GM13976 (cell line): ENCODE measurements at regions not wholly inside any gene's neighbourhood (a gene's known extent, or its start where the extent isn't known, plus 50 kb on each side); places are given as distances from the start of the nearest gene placed in this dataset.
A peak's percentile ranks its signal among the peaks of the same experiment; 100 is the strongest.

Experiments used
- DNase-seq: peaks from one replicate; pipeline ENCODE4 v3.0.0; 2012; ENCODE audit warnings: low spot score
- in situ Hi-C: fragments of 300-500 bp; cut with MboI; formaldehyde crosslinking; loops from one replicate; pipeline ENCODE4 v1.12.0; 2022; ENCODE audit warnings: low sequenced_read_pairs, mixed read lengths, inconsistent platforms; ENCODE audit not compliant: unreplicated experiment
- TF ChIP-seq, protein P1 (sequence below): IDR thresholded peaks from 2 replicates; pipeline ENCODE4 v1.5.1; 2012; ENCODE audit warnings: borderline replicate concordance, mild to moderate bottlenecking; ENCODE audit not compliant: insufficient read depth; ENCODE audit errors: extremely low read depth, missing control alignments, control extremely low read depth

- peak; percentile 2 for DNase-seq
- in situ Hi-C loops: no loop called here
- TF ChIP-seq, protein P1, sequence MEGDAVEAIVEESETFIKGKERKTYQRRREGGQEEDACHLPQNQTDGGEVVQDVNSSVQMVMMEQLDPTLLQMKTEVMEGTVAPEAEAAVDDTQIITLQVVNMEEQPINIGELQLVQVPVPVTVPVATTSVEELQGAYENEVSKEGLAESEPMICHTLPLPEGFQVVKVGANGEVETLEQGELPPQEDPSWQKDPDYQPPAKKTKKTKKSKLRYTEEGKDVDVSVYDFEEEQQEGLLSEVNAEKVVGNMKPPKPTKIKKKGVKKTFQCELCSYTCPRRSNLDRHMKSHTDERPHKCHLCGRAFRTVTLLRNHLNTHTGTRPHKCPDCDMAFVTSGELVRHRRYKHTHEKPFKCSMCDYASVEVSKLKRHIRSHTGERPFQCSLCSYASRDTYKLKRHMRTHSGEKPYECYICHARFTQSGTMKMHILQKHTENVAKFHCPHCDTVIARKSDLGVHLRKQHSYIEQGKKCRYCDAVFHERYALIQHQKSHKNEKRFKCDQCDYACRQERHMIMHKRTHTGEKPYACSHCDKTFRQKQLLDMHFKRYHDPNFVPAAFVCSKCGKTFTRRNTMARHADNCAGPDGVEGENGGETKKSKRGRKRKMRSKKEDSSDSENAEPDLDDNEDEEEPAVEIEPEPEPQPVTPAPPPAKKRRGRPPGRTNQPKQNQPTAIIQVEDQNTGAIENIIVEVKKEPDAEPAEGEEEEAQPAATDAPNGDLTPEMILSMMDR: no peak
Measured at GRCh38 chrX:82127228-82128123, 925.6 kb downstream of the SH3BGRL start.

GRCh38 chrX:82134378-82134777, 932.5 kb downstream of the SH3BGRL start:
- DNase-seq: no peak
- in situ Hi-C loops: no loop called here
- TF ChIP-seq, protein P1: no peak

DNA sequence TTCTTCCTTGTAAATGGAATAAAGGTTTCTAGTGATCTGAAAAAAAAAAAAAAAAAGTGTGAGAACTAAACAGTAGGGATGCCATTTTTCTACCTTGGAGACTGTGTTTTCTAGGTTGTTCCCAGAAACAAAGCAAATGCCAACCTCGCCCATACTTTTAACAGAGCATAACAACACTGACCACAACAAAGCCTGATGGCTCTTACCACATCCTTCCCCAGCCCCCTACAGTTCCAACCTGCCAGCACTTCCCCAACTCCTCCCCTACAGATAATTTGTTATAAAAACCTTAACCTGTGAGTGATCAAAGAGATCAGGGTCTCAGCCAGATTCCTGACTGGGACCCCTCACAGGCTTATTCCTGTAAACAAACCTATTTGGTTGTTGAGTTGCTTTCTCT, 940.0 kb downstream of the SH3BGRL start:
- in situ Hi-C loops: no loop called here
- TF ChIP-seq, protein P1: no peak
- no peak for DNase-seq

DNA sequence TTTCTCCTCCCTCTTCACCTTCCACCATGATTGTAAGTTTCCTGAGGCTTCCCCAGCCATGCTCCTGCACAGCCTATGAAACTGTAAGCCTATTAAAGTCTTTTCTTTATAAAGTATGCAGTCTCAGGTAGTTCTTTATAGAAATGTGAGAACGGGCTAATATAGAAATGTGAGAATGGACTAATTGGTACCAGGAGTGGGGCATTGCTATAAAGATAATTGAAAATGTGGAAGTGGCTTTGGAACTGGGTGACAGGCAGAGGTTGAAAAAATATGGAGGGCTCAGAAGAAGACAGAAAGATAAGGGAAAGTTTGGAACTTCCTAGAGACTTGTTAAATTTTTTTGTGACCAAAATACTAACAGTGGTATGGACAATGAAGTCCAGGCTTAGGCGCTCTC, 959.3 kb downstream of the SH3BGRL start:
- no peak for DNase-seq
- in situ Hi-C loops: no loop called here
- TF ChIP-seq, protein P1: no peak

DNA sequence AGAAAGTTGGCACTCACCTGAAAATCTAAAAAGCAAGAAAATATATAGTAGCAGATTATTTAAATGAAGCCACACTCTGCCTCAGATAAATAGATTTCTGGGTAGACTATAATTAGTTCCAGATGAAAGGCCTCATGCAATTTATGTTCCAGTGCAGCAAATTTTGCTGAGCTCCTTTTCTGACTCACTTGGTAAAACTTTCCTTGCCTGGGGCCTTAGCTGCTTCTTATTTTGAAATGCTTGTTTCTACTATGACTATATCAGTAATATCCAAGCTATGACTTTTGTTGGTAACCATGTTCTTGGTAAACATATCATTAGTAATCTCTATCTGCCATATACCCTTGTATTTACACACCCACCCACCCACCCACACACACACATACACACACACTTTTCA, 961.8 kb downstream of the SH3BGRL start:
- no peak for DNase-seq
- in situ Hi-C loops: no loop called here
- TF ChIP-seq, protein P1: no peak

DNA sequence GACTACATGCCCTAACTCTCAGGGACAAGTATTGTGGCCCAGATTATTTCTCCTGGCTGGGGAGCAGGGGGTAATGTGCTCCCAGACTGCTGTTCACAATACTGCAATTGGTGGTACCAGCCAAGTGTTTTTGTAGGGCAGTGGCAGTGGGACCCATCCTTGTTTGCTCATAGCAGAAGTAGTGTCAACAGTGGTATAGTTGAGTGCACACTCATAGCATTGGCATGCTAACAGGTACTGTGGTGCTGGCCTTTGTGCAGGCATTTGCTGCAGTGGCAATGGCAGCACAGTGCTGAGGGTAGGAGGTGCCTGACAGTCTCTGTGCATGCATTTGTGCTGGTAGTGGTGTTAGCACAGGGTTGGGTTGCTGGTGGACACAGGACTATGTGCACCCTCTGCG, 995.0 kb downstream of the SH3BGRL start:
- DNase-seq: no peak
- TF ChIP-seq, protein P1: no peak
- in situ Hi-C loops: no loop called here
